RCC 7860 (cell line): ENCODE measurements at regions not wholly inside any gene's neighbourhood (a gene's known extent, or its start where the extent isn't known, plus 50 kb on each side); places are given as distances from the start of the nearest gene placed in this dataset.
A peak's percentile ranks its signal among the peaks of the same experiment; 100 is the strongest.
"Not testable (repeated sequence)": the region's sequence is repeated elsewhere in the genome, so short reads cannot be mapped to it uniquely, and the experiment has no call there.

Experiments used
- DNase-seq: peaks from one replicate; pipeline ENCODE4 v3.0.0-alpha.2; 2015; ENCODE audit warnings: low spot score
- FAIRE-seq: peaks from 2 replicates; lab custom pipeline; 2012; peaks lifted over from hg19 to GRCh38; lab: Jason Lieb, UNC

DNA sequence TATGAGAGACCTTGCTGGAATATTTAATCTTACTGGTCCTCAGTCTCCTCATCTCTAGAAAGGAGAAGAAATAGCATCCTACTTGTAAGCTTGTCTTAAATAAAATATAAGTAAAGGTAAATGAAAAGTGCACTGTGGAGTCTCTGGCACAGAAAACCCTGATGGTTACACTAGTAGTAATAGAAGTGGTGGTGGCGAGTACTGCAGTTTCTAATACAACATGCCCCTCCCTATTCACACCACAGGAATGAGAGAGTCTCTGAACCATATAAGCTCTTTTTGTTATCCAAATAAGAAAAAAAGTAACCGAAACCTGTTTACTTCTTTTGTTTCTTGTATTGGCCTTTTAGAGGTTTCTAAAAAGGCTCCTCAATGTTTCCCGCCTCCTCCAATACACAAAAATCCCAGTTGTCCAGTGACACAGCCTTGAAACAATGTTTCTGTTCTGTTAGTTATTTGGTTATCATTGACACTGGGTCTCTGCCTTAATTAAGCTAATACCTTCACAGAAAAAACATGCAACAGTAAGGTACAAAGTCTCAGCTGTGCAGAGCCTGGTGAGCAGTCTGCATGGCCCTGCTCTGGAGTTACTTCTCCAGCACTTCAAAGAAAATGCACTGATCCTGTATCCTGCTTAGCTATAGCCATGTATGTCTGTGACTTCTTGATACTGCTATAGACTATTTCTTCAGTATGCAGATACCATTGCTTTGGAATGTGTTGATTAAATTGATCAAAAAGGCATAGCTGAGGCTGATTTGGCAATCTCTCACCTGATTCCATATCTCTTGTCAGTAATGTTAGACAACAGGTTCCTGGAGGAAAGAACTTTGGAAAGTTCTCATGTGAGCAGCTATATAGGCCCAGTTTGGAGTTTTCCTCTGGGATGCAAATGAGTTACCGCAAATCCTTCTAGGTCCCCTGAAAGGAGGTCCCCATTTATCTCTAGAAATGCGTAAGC lies 315.6 kb upstream of the IL12A start:
- FAIRE-seq (peak; percentile 18), DNase-seq (no peak)

DNA sequence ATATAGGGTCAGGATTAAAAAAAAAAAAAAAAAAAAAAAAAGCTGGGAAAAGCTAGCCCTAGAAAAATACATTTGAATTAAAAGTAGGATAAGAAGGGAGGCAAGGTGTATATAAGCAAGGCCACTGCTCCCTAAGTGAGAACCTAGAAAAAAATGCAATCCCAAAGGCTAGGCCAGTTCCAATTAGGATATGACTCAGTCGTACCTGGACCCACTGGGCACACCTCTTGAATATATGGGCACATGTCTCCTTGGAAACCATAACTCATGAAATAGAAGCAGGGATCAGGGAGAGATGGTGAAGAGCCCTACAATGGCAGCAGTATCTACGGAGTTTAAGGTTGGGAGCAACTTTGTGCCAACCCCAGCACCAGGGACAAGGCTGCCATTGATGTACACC lies 314.1 kb upstream of the IL12A start:
- no peak for FAIRE-seq
- no peak for DNase-seq

DNA sequence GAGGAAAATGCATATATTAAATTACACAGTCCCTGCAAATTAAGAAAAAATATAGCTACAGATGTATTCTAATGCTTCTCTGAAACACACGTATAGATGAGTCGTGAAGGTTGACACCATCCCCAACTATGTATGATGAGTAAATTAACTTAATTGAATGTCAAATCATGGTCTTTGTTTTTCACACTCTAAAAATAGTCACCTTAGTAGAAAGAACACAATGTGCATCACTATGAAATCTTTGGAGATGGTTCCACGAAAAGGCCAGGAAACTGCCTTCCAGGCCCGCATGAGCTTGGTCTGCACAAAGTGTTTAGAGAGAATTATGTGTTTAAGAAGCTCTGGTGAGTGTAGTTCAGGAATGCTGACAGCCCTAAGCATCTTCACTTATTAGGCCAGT lies 313.4 kb upstream of the IL12A start:
- no peak for DNase-seq
- FAIRE-seq, result no peak

DNA sequence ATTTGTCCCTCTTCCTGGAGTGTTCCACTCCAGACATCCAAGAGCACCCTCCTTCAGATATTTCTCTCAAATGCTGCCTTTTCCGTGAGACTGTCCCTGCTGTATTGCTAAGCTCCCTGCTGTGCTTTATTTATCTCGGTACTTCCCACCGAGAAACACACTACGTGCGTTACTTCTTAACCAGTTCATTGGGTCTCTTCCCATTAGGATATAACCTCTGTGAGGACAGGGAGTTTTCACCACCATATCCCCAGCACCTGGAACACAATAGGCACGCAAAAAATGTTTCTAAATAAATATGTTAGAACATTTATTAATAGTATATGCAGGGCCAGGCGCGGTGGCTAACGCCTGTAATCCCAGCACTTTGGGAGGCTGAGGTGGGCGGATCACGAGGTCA lies 308.7 kb upstream of the IL12A start:
- DNase-seq (no peak), FAIRE-seq (no peak)

DNA sequence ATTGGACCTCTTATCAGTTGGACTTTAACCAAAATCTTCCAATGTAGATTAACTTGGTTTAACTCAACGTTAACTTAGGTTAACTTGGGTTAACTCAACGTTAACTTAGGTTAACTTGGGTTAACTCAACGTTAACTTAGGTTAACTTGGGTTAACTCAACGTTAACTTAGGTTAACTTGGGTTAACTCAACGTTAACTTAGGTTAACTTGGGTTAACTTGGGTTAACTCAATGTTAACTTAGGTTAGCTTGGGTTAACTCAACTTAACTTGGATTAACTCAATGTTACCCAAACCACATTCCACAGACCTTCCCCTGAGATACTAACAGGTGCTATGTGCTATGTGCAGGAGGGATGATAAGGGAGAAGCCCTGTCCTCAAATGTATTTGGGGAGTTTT lies 306.9 kb upstream of the IL12A start:
- FAIRE-seq, result peak; percentile 90
- not testable (repeated sequence) for DNase-seq

DNA sequence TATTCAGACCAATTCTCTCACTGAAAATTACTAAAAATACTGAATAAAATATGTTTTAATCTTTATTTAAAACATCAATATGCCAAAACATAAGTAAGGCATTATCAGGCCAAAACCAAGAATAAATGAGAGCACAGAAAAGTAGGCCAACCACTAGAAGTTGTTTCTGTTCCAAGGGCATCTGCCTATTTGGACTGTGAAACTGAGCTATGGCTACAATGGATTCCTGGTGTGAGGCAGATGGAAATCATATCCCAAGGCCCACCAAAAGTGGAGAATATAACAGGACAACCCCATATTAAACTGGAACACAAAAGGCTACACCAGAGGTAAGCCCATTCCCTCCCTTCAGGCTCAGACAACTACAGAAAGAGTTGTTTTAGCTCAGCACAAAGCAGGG lies 302.8 kb upstream of the IL12A start:
- DNase-seq, result no peak
- no peak for FAIRE-seq

DNA sequence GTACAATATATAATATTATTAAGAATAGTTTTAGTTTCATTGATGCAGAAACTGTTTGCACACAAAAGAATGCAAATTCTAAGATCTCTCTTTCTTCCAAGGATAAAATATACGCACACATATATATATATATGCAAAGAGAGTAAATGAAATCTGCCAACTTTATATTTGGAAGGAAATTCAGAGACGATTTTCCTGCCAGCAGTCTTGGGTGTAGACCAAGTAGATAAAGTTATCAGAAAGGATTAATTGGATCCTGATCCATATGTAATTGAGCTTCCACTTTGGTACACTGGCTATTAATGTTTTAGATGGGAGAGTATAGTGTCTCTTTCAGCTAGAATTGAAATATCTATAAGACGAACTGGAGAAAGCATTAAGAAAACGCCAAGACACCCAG lies 295.4 kb upstream of the IL12A start:
- DNase-seq (no peak), FAIRE-seq (no peak)

DNA sequence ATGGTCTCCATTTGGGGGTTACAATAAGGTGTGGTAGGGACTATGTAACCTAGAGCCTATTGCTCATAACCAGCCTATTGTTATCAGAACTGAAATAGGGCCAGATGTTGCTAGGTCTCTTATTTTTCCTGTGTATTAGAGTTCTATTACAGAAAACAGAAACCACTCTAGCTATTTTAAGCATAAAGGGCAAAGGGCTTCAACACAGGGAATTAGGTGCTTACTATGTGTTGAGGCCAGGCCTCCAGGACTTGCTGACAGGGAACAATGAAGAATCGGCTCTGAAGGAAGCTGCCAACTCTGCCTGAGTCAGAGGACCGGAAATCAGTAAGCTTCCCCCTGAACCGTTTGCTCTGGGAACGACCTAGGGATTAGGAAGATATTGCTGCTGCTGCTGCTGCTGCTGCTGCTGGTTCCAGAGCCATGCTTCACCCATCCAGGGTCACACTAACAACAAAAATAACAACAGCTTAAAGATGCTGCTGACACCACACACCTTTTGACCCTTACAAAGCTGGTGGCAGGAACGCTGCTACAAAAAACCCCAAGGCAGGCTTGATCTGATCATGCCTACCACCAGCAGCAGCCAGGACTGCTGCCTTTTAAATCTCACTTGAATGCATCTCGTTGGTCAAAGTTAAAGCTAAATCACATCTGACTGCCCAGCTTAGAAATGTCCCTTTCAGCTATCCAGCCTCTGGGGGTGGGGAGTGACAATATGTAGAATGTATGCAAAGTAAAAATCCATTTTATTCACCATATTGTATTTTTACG lies 276.9 kb upstream of the IL12A start:
- FAIRE-seq (peak; percentile 83), DNase-seq (peak; percentile 77)

DNA sequence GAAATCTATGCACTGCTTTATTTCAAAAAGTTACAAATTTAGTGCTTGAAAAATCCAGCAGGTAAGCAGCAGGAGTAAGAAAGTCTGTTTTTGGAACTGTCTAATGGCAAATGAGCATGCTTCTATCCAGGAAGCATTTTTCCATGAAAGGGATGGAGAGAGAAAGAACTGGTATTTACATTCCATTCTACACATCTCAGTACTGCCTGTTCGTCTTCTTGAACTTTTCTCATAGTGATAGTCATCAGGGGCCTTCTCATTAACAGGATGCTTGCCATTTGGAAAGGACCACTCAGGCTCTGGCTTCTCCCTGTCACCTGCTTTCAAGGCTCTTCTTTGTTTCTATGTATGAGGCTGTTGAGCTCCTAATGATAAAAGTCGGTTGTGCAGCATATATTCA lies 267.3 kb upstream of the IL12A start:
- FAIRE-seq (no peak), DNase-seq (no peak)

DNA sequence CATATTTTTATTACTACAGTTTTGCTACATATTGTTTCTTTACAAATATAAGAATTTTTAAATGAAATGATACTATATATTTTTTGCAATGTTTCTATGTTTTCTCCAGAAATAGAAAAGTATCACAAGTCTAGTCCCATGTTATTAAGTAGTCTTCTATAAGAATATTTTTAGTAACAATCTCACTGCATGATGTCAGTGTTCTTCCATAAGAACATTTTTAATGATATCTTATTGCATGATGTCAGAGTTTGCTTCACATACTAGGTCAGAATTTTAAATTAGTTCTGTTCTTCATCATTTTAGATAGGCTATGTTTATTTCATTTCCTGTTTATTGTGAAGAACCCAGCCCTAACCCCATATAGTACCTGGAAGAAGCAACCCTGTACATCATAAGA lies 265.3 kb upstream of the IL12A start:
- FAIRE-seq, result peak; percentile 32

DNA sequence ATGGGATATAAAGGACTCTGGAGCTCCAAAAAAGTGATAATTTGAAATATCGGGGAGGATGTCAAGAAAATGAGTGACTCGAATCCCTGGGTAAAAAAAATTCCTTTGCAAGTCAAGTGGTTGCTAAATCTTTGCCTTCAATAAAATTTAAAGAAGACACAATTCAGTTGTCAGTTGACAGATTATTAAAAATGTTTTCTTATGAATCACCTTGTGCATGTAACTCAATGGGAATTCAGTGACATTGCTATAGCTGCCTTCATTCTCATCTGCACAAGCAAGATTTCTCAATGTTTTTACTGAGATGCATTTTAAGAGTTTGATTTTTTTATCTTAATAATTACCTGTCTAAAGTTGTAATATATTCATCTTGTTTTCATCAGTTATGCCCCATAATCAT lies 264.0 kb upstream of the IL12A start:
- FAIRE-seq, result peak; percentile 28
- DNase-seq, result no peak

More for the DNA sequence above, 265.3 kb upstream of the IL12A start:
- no peak for DNase-seq

DNA sequence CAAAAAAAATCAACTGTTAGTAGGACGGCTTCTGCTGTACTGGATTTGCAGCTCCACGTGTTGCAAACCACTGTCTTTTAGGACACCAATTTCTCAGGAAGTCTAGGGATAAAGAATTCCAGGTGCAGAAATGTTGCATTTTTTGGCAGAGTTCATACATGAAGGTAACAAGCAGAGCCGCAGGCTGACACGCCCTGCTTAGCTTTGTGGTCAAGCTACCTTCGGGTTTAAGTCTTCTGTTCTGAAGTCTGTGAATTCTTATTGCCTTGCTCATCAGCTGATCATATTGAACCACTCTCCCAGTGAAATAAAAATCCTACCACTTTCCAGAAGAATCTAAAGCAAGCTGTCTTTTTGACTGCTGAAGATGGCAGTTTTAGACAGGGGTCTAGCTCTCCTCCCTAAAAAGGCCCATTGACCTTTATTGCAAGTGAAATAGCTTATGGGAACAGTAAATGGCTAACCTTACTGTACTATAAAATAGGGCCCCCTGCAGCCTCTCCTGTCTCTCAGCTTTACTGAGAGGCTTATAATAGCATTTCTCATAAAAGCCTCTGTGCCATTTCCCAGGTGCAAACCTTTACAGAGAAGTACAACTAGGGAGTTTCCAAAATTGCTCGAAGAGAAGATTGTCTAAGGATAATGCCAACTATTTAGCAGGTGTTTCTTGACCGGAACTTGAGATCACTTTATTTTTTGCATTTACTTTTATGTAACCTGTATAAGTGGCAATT lies 262.2 kb upstream of the IL12A start:
- FAIRE-seq (peak; percentile 88), DNase-seq (peak; percentile 74)

DNA sequence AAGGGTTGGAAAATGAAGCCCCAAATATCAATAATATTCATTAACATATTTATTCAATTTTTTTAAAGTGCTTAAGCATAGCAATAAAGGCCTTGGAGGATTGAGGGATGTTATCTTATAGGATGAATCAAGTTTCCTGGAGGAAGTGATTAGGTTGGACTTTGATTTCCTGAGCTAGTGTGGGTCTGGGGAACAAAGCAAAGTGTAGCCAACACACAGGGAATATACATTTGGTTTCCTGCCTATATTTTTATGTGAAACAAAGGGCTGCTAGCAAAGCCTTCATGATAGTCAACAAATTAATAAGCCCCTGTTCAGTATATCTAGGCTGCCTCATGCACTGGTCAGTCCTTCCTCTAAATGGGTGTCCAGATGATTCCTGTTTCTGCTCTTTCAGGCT lies 261.1 kb upstream of the IL12A start:
- no peak for FAIRE-seq
- DNase-seq, result no peak

DNA sequence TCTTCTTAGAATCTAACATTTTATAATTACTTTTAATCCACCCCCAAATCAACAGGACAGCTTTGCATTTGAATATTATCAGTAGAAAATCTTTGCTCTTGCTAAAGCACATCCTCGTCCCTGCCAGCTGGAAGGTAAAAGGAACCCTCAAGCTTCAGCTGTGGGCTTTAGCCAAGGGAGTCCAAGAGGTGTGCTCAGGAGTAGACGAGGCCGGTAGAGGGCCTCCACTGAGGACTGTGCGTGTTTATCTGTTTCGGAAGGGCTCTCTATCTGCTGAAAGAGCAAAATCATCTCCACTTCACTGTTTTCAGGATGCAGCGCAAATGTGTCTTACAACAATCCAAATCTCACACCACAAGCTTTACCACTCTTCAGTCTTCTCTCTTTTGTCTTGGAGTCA lies 257.4 kb upstream of the IL12A start:
- DNase-seq (no peak), FAIRE-seq (no peak)

DNA sequence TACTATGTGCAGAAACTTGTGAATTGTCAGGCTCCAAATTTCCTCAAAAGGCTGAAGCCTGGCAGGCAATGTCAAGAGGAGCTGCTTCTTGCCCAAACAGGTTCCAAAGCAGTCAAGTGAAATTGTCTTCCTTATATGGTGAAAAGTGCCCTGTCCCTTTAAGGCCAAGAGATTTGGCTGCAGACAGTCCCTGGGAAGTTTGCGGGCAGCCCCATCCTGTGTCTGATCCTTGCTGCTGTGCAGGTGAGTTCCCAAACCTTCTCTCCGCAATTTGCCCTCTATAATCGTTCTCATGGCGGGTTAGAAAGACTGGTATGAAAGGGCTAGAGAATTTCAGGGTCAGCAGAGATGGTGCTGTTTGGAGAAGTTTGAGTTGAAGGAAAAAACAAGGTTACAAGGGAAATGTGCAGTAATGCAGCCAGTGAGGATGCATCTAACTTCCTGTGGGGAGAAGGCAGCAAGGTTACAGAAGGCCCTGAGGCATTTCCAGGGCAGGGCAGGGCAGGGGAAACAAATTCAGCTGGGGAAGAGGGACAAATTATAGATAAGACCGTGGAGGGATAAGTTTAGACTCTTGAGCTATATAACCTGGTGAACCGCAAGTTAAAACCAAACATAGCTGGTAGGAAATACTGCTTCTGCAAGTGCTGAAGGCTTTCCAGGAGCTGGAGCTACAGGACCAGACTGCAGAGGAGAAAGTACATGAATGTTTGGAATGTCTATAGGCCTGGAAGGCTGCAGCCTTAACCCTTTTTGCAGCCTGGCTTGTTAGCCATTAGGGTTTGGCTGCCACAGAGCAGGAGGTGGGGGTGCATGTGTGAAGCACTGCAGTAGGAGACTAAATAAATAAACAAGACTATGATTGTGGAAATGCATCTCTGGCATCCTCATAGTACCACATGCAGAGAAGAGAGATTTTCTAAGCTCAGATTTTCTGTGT lies 256.2 kb upstream of the IL12A start:
- peak; percentile 44 for FAIRE-seq
- DNase-seq, result peak; percentile 59

DNA sequence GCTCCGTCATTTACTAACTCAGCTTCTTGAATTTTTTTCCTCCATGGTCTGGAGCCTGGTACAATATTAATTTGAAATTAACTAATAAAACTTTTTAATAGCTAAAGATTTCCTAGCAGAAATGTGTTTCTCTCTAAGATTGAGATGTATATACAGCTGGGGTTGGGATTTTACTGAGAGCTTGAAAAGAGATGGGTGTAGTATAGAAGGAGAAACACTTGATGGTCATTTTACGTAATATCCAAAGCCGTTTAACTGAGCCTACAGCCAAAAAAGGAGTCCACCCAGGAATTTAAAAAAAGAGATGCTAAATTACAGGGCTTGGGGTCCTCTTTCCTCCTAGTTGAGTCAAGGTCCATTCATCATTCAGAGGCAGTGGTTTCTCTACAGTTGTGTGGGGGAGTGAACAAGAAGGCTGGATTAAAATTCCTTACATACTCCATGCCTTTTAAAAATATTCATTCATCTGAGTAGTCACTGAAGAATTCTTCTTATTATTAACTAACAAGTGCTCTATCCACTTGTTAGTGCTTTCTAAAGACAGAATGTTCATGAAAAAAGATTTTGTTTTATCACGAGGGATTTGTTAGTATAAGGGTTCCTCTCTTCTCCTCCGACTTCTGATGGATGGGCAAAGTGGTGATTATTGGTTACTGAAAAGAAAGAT lies 255.3 kb upstream of the IL12A start:
- FAIRE-seq (peak; percentile 98), DNase-seq (peak; percentile 93)

DNA sequence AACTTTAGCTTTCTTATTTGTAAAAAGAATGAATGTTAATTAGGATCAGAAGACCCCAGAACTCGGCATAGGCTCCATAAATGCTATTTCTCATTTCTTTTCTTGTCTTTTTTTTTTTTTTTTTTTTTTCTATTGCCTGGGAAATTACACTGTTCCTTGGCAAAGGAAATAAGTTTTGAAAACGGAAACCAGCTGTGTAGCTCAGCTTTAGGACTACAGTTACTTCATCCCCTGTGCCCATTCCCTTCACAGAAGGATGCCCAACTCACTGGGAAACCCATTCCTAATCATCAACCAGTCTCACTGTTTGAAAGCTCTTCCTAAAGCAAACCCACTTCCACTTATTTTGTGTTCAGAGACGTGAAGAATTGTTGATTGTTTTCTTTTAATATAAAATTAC lies 254.0 kb upstream of the IL12A start:
- DNase-seq (no peak), FAIRE-seq (no peak)

DNA sequence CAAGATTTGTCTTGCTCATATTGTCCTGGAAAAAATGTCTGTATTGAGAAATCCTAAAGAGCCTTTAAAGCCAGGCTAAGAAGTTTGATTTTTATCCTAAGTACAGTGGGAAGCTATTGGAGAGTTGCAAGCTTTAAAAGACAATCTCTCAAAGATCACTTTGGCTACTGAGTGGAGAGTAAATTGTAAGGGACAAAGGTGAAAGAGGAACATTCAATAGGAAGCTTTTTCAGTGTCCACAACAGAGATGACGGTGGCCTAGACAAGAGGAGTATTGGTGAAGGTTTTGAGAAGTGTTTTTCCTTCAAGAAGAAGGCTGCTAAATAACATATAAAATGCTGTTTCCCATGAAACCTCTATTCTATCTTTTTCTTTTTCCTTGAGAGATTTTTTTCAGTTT lies 249.5 kb upstream of the IL12A start:
- DNase-seq (no peak), FAIRE-seq (no peak)

DNA sequence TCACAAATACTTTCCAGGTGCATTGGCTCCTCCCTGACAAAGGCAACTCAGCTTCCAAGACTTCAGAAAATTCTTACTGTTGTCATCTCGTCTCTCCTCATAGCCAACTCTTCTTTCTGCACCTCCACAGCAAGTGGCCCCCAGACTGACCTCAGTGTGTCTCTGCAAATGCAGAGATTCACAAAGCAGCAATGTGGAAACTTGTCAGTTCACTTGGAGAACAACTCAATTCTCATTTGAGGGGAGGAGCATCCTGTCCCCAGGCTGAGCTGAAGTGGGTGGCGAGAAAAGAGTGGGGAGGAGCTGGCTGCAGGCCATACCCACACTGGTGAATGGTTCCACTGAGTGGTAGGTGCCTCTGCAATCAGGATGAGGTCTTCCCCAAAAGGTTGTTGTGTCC lies 248.7 kb upstream of the IL12A start:
- FAIRE-seq (no peak), DNase-seq (no peak)

DNA sequence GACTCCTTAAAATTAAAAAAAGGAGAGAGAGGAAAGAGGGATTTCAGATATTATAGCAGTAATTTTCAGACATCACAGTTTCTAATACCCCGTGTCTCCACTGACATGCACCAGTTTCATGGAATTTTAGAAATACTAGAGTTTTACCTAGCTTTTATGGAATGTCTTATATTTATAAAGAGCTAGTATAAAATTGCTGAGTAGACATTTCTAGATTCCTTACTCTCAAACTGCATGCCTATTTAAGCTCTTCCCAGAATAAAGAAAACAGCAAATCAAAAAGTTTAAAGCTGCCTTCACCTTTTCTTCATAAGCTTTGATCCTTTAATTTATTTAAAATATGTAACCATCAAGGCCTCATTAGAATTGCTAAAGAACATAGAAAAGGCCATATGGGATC lies 247.4 kb upstream of the IL12A start:
- DNase-seq (no peak), FAIRE-seq (no peak)
